Gastroesophageal sphincter (tissue), 4 donors: ENCODE measurements at regions not wholly inside any gene's neighbourhood (a gene's known extent, or its start where the extent isn't known, plus 50 kb on each side); places are given as distances from the start of the nearest gene placed in this dataset.
A peak's percentile ranks its signal among the peaks of the same experiment; 100 is the strongest.

Source experiments
- ATAC-seq: fragments of 150-250 bp; one replicate; pipeline ENCODE4 v1.9.1; 2016; ENCODE audit warnings: mild to moderate bottlenecking, moderate library complexity
- H3K27ac ChIP-seq, 4 donors: fragments of 200-600 bp; sonication (generic) in 3 of 4; 1 replicate in 3 of 4; 2 replicates in 1 of 4; pipeline ENCODE4 v1.5.1; 2016 to 2019
- H3K27me3 ChIP-seq: fragments of 200-600 bp; sonication (generic); one replicate; pipeline ENCODE4 v1.5.1; 2019
- H3K36me3 ChIP-seq, 2 donors: fragments of 200-600 bp; sonication (generic); one replicate each; pipeline ENCODE4 v1.5.1; 2019; ENCODE audit warnings: control low read depth in 1 of 2
- H3K4me1 ChIP-seq, 3 donors: fragments of 200-600 bp; sonication (generic); 1 replicate in 2 of 3; 2 replicates in 1 of 3; pipeline ENCODE4 v1.5.1; 2016 to 2019; ENCODE audit warnings: control low read depth in 2 of 3
- H3K4me3 ChIP-seq, 2 donors: fragments of 200-600 bp; sonication (generic); one replicate each; pipeline ENCODE4 v1.5.1; 2019; ENCODE audit warnings: mild to moderate bottlenecking in 1 of 2, moderate library complexity in 1 of 2
- H3K9me3 ChIP-seq, 3 donors: fragments of 200-600 bp; sonication (generic); one replicate each; pipeline ENCODE4 v1.5.1; 2017 to 2019; ENCODE audit warnings: control low read depth in 2 of 3
- EP300 ChIP-seq: sonication (generic); formaldehyde crosslinking; IDR thresholded peaks from one replicate; pipeline ENCODE4 v1.6.1; 2017; ENCODE audit warnings: antibody characterized with exemption, mild to moderate bottlenecking
- POLR2A ChIP-seq, 2 donors: fragments of 450-650 bp; IDR thresholded peaks; one replicate each; pipeline ENCODE4 v1.6.1; 2017; ENCODE audit warnings: antibody characterized with exemption in 2 of 2, mild to moderate bottlenecking in 2 of 2, moderate library complexity in 1 of 2
- POLR2AphosphoS5 ChIP-seq: sonication (generic); formaldehyde crosslinking; IDR thresholded peaks from one replicate; pipeline ENCODE4 v1.6.1; 2017; ENCODE audit warnings: antibody characterized with exemption
- WGBS, 2 donors: methylation state at CpG; one replicate each; pipeline ENCODE4 v1.1.5; 2018; ENCODE audit warnings: low coverage in 1 of 2; 5-methylcytosine and 5-hydroxymethylcytosine counted together
- TF ChIP-seq, protein P1 (sequence below), 4 experiments: fragments of 200-600 bp in 2 of 4; fragments of 450-650 bp in 2 of 4; sonication (generic) in 1 of 4; IDR thresholded peaks; one replicate each; pipeline ENCODE4 v1.5.1; 2017 to 2019; ENCODE audit warnings: antibody characterized with exemption in 4 of 4, mild to moderate bottlenecking in 2 of 4, moderate library complexity in 2 of 4

- no peak overlapping the region for H3K4me3 ChIP-seq
- H3K9me3 ChIP-seq = no peaks in the 10 kb centered on the region
- peaks cover 0 to 20% (median 0%) of the 10 kb centered on the region in 3 donors for H3K4me1 ChIP-seq
- H3K27me3 ChIP-seq = no peaks in the 10 kb centered on the region
- H3K27ac ChIP-seq = no peak overlapping the region
- ATAC-seq = no peak
- H3K36me3 ChIP-seq = no peaks in the 10 kb centered on the region
- TF ChIP-seq EP300 = no peak
- no peak for TF ChIP-seq POLR2AphosphoS5
- TF ChIP-seq POLR2A (IDR thresholded peaks at IDR 0.05) = no peak
- TF ChIP-seq, protein P1, sequence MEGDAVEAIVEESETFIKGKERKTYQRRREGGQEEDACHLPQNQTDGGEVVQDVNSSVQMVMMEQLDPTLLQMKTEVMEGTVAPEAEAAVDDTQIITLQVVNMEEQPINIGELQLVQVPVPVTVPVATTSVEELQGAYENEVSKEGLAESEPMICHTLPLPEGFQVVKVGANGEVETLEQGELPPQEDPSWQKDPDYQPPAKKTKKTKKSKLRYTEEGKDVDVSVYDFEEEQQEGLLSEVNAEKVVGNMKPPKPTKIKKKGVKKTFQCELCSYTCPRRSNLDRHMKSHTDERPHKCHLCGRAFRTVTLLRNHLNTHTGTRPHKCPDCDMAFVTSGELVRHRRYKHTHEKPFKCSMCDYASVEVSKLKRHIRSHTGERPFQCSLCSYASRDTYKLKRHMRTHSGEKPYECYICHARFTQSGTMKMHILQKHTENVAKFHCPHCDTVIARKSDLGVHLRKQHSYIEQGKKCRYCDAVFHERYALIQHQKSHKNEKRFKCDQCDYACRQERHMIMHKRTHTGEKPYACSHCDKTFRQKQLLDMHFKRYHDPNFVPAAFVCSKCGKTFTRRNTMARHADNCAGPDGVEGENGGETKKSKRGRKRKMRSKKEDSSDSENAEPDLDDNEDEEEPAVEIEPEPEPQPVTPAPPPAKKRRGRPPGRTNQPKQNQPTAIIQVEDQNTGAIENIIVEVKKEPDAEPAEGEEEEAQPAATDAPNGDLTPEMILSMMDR (IDR thresholded peaks at IDR 0.05) = no peak
- WGBS, 2 donors = 57 to 60% methylated on average over 2 of the region's 2 CpGs
Observed at GRCh38 chr18:6623278-6623677, 106.2 kb upstream of the ARHGAP28 start.

DNA sequence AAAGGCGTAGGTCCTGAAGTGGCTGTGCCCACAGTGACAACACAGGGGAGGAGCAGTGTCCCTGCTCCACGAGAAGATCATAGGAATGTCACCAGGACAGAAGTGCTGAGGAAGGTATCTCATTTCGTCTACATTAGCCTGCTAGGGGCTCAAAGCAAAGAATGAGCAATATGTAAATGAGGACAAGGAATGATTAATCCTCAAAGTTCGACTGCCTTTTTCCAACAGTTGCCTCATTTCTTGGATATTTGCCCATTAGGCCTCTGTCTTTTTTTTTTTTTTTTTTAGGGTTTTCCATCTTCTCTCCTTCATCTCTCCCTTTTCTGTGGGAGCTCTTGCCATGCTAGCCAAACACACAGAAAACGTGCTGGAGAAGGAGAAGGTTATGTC is 105.2 kb upstream of the ARHGAP28 start:
- Histone ChIP-seq H3K4me1 (peaks cover 0 to 20% (median 0%) of the 10 kb centered on the region in 3 donors), H3K9me3 (no peaks in the 10 kb centered on the region), H3K27me3 (no peaks in the 10 kb centered on the region), H3K4me3 (no peak overlapping the region), H3K36me3 (no peaks in the 10 kb centered on the region), H3K27ac (peak overlapping the region in 2 of 4 donors; percentile 37 to 40)
- 28 to 45% methylated on average over 4 to 5 of the region's 5 CpGs for WGBS, 2 donors
- peak; percentile 41 for ATAC-seq
- peak; percentile 9 for TF ChIP-seq POLR2AphosphoS5
- TF ChIP-seq, protein P1 (IDR thresholded peaks at IDR 0.05) = no peak

GRCh38 chr18:6624661-6625311 is 104.7 kb upstream of the ARHGAP28 start:
- TF ChIP-seq EP300 (no peak), POLR2AphosphoS5 (no peak), POLR2A (IDR thresholded peaks at IDR 0.05) (no peak)
- TF ChIP-seq, protein P1 (IDR thresholded peaks at IDR 0.05) = no peak
- H3K27me3 ChIP-seq = no peaks in the 10 kb centered on the region
- ATAC-seq = peak; percentile 57
- H3K9me3 ChIP-seq = no peaks in the 10 kb centered on the region
- no peak overlapping the region for H3K4me3 ChIP-seq
- H3K27ac ChIP-seq = peak overlapping the region in 2 of 4 donors; percentile 37 to 40
- H3K36me3 ChIP-seq = no peaks in the 10 kb centered on the region
- peaks cover 0 to 20% (median 0%) of the 10 kb centered on the region in 3 donors for H3K4me1 ChIP-seq
- 12 to 42% methylated on average over 5 of the region's 5 CpGs for WGBS, 2 donors

GRCh38 chr18:6625481-6625880 is 104.0 kb upstream of the ARHGAP28 start:
- Histone ChIP-seq H3K27ac (no peak overlapping the region), H3K27me3 (no peaks in the 10 kb centered on the region), H3K9me3 (no peaks in the 10 kb centered on the region), H3K4me3 (no peak overlapping the region), H3K36me3 (no peaks in the 10 kb centered on the region), H3K4me1 (peaks cover 0 to 20% (median 0%) of the 10 kb centered on the region in 3 donors)
- ATAC-seq = no peak
- TF ChIP-seq POLR2AphosphoS5 (no peak), POLR2A (IDR thresholded peaks at IDR 0.05) (no peak), EP300 (no peak)
- TF ChIP-seq, protein P1 (IDR thresholded peaks at IDR 0.05) = no peak
- WGBS, 2 donors = 29 to 32% methylated on average over 3 of the region's 3 CpGs

DNA sequence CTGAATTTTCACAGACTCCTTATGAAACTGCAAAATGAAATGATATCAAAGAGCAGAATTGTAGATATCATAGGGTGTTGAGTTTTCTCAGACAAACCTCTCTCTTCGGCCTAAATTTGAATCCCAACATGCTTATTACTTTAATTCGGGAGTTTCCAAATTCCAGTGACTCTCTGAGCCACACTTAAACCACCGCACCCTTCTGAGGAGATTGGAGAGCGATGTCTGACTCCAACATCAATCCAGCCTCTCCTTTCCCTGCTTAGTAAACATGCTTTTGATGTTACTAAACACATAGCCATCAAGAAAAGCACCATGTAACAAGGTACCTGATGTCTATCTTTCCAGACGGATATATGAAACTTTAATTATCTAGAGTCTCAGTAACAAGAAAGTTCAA is 103.1 kb upstream of the ARHGAP28 start:
- no peak overlapping the region for H3K27ac ChIP-seq
- H3K27me3 ChIP-seq = no peaks in the 10 kb centered on the region
- no peaks in the 10 kb centered on the region for H3K36me3 ChIP-seq
- H3K4me3 ChIP-seq = no peak overlapping the region
- H3K4me1 ChIP-seq = peaks cover 0 to 20% (median 0%) of the 10 kb centered on the region in 3 donors
- 84 to 91% methylated on average over 5 of the region's 5 CpGs for WGBS, 2 donors
- TF ChIP-seq, protein P1 (IDR thresholded peaks at IDR 0.05) = no peak
- TF ChIP-seq EP300 (no peak), POLR2A (IDR thresholded peaks at IDR 0.05) (no peak), POLR2AphosphoS5 (no peak)
- ATAC-seq = no peak
- no peaks in the 10 kb centered on the region for H3K9me3 ChIP-seq
